CD4-positive, alpha-beta T cell (primary cell): ENCODE measurements at regions not wholly inside any gene's neighbourhood (a gene's known extent, or its start where the extent isn't known, plus 50 kb on each side); places are given as distances from the start of the nearest gene placed in this dataset.

Experiments
- ATAC-seq: fragments of 200-7000 bp; cut with Tn5 transposase; one replicate; pipeline ENCODE4 v1.10.0; 2022; ENCODE audit warnings: mild to moderate bottlenecking; ENCODE audit not compliant: poor library complexity
- CTCF ChIA-PET: fragments of 350-600 bp; sonication (Branson Sonifier 250); formaldehyde crosslinking; loops from one replicate; lab custom pipeline; 2021; ENCODE audit warnings: antibody characterized with exemption, inconsistent platforms; lab: Charles Lee
- POLR2A ChIA-PET: fragments of 350-600 bp; sonication (Branson Sonifier 250); formaldehyde crosslinking; loops from one replicate; lab custom pipeline; 2021; ENCODE audit warnings: antibody characterized with exemption, inconsistent platforms; lab: Charles Lee
- DNase-seq, 14 experiments: peaks; one replicate each; pipeline ENCODE4 v3.0.0-alpha.2; 2013 to 2020; ENCODE audit warnings: mixed read lengths in 2 of 14
- H3K27ac ChIP-seq, 2 donors: one replicate each; pipeline versions ENCODE4 v1.5.1 to v1.7.0; 2013; ENCODE audit warnings: low read length in 2 of 2, low read depth in 1 of 2, mild to moderate bottlenecking in 1 of 2
- H3K27me3 ChIP-seq, 2 experiments: 1 replicate in 1 of 2; 2 replicates in 1 of 2; pipeline versions ENCODE4 v1.6.1 to v1.7.0; 2013; ENCODE audit warnings: low read length in 2 of 2, control low read depth in 1 of 2, mild to moderate bottlenecking in 1 of 2, moderate library complexity in 1 of 2; ENCODE audit not compliant: insufficient read depth in 2 of 2, control insufficient read depth in 1 of 2
- H3K36me3 ChIP-seq: one replicate; pipeline ENCODE4 v1.6.1; 2013; ENCODE audit warnings: low read length, control low read depth; ENCODE audit not compliant: insufficient read depth
- H3K4me1 ChIP-seq: one replicate; pipeline ENCODE4 v1.6.1; 2013; ENCODE audit warnings: low read length, control low read depth; ENCODE audit not compliant: insufficient read depth
- H3K4me3 ChIP-seq: one replicate; pipeline ENCODE4 v1.5.1; 2013; ENCODE audit warnings: mild to moderate bottlenecking, low read length, moderate library complexity
- H3K9me3 ChIP-seq, 2 experiments: 1 replicate in 1 of 2; 2 replicates in 1 of 2; pipeline versions ENCODE4 v1.6.1 to v1.7.0; 2013; ENCODE audit warnings: low read length in 2 of 2, mild to moderate bottlenecking in 2 of 2, control low read depth in 1 of 2, moderate library complexity in 1 of 2; ENCODE audit not compliant: control insufficient read depth in 1 of 2, insufficient read depth in 1 of 2
- H3K27ac Mint-ChIP-seq: one replicate; pipeline ENCODE4 v1.8.0; 2020; ENCODE audit warnings: mixed read lengths
- H3K27me3 Mint-ChIP-seq: one replicate; pipeline ENCODE4 v1.8.0; 2021; ENCODE audit warnings: mixed read lengths
- H3K36me3 Mint-ChIP-seq: one replicate; pipeline ENCODE4 v1.8.0; 2021; ENCODE audit warnings: low read depth, mixed read lengths
- H3K4me1 Mint-ChIP-seq: one replicate; pipeline ENCODE4 v1.8.0; 2021; ENCODE audit warnings: low read depth, mixed read lengths
- H3K4me3 Mint-ChIP-seq: one replicate; pipeline ENCODE4 v1.8.0; 2020; ENCODE audit warnings: mild to moderate bottlenecking, mixed read lengths
- H3K9me3 Mint-ChIP-seq: one replicate; pipeline ENCODE4 v1.8.0; 2020; ENCODE audit warnings: mixed read lengths
- intact Hi-C, 2 experiments: fragments of 100-400 bp; cut with DNase I in 1 of 2; cut with micrococcal nuclease in 1 of 2; formaldehyde crosslinking; loops; one replicate each; pipeline versions ENCODE4 v1.15.1 to v1.9.0; 2023 to 2025; cut with DNase I, micrococcal nuclease
- TF ChIP-seq, protein P1 (sequence below): fragments of 200-600 bp; IDR thresholded peaks from one replicate; pipeline ENCODE4 v1.8.0; 2022; ENCODE audit warnings: antibody characterized with exemption, mild to moderate bottlenecking

DNA sequence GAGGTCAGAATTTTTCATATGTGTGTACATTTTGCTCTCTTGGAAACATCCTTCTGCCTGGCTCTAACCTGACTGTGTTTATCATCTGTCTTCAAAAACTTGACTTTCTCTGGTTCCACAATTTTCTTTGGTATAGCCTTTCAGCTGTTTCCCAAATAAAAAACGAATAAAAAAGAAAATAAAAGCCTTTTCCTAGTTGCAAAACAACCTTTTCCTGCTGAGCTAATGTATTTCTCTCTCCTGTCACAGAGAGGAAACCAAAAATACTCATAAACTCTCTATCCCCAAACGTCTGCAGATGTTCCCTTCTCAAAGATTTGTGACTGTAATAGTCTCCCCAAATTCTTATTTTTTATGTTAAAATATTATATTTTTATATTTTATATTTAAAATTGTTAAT is 505.3 kb upstream of the SLC39A10 start:
- Histone ChIP-seq H3K9me3 (no peaks in the 10 kb centered on the region), H3K4me1 (no peaks in the 10 kb centered on the region), H3K27ac (no peak overlapping the region), H3K36me3 (no peaks in the 10 kb centered on the region), H3K4me3 (no peak overlapping the region), H3K27me3 (no peaks in the 10 kb centered on the region)
- no peaks in the 10 kb centered on the region for H3K9me3 Mint-ChIP-seq
- ChIA-PET POLR2A (no interaction called here), CTCF (no interaction called here)
- H3K4me3 Mint-ChIP-seq: no peak overlapping the region
- DNase-seq (no peak), ATAC-seq (no peak)
- no peaks in the 10 kb centered on the region for H3K4me1 Mint-ChIP-seq
- no peaks in the 10 kb centered on the region for H3K27me3 Mint-ChIP-seq
- intact Hi-C loops: no loop called here
- no peaks in the 10 kb centered on the region for H3K36me3 Mint-ChIP-seq
- no peak overlapping the region for H3K27ac Mint-ChIP-seq
- TF ChIP-seq, protein P1, sequence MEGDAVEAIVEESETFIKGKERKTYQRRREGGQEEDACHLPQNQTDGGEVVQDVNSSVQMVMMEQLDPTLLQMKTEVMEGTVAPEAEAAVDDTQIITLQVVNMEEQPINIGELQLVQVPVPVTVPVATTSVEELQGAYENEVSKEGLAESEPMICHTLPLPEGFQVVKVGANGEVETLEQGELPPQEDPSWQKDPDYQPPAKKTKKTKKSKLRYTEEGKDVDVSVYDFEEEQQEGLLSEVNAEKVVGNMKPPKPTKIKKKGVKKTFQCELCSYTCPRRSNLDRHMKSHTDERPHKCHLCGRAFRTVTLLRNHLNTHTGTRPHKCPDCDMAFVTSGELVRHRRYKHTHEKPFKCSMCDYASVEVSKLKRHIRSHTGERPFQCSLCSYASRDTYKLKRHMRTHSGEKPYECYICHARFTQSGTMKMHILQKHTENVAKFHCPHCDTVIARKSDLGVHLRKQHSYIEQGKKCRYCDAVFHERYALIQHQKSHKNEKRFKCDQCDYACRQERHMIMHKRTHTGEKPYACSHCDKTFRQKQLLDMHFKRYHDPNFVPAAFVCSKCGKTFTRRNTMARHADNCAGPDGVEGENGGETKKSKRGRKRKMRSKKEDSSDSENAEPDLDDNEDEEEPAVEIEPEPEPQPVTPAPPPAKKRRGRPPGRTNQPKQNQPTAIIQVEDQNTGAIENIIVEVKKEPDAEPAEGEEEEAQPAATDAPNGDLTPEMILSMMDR: no peak

DNA sequence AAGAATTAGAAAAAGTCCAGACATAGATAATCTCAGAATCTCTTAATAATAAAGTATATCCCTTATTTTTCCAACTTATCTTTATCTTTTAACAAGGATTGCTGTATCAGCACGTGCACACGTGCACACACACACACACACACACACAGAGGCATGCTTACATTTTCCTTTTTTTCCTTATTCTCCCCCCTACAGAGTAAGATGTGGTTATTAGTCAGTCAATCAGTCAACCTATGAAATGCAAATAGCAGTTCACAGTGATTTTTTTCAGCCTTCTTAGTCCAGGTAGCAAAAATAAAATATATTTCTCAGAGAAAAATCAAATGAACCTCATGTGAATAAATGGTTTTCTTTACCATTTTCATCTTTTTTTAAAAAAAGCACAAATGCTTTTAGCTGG is 506.2 kb upstream of the SLC39A10 start:
- Histone ChIP-seq H3K9me3 (no peaks in the 10 kb centered on the region), H3K4me1 (no peaks in the 10 kb centered on the region), H3K27me3 (no peaks in the 10 kb centered on the region), H3K36me3 (no peaks in the 10 kb centered on the region), H3K27ac (no peak overlapping the region), H3K4me3 (no peak overlapping the region)
- ChIA-PET POLR2A (no interaction called here), CTCF (no interaction called here)
- no peak for ATAC-seq
- Mint-ChIP-seq H3K27me3 (no peaks in the 10 kb centered on the region), H3K36me3 (no peaks in the 10 kb centered on the region), H3K4me1 (no peaks in the 10 kb centered on the region), H3K27ac (no peak overlapping the region), H3K9me3 (no peaks in the 10 kb centered on the region), H3K4me3 (no peak overlapping the region)
- TF ChIP-seq, protein P1: no peak
- intact Hi-C loops: no loop called here
- no peak for DNase-seq

DNA sequence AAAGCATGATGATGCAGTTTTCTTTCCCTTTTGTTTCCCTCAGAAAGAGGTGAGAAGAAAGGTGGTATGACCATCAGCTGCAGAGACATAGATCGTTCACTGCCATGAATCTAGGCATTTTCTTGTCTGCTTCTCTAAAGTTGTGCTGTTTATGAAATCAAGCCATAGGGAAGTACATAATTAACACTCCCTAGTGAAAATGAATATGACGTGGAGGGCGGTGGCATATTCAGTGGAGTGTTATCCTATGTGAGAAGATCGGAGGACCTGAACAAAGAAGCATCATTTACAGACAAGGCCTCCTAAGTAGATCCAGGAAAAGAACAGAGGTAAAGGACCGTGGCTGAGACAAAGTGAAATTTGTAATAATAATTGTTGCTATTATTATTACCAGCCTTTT is 509.0 kb upstream of the SLC39A10 start:
- DNase-seq (no peak), ATAC-seq (no peak)
- peaks cover 4% of the 10 kb centered on the region for H3K9me3 Mint-ChIP-seq
- H3K27ac Mint-ChIP-seq: no peak overlapping the region
- H3K27me3 Mint-ChIP-seq: no peaks in the 10 kb centered on the region
- H3K27me3 ChIP-seq: no peaks in the 10 kb centered on the region
- H3K36me3 ChIP-seq: no peaks in the 10 kb centered on the region
- H3K9me3 ChIP-seq: no peaks in the 10 kb centered on the region
- no peaks in the 10 kb centered on the region for H3K4me1 Mint-ChIP-seq
- H3K27ac ChIP-seq: no peak overlapping the region
- H3K4me3 ChIP-seq: no peak overlapping the region
- intact Hi-C loops: no loop called here
- no peak overlapping the region for H3K4me3 Mint-ChIP-seq
- TF ChIP-seq, protein P1: no peak
- H3K4me1 ChIP-seq: no peaks in the 10 kb centered on the region
- CTCF ChIA-PET: interaction anchor here (0.7 kb wide), 1 partner anchor 1201 kb away, joined by 3 read pairs; no protein-coding TSS in a partner anchor
- no peaks in the 10 kb centered on the region for H3K36me3 Mint-ChIP-seq
- POLR2A ChIA-PET: no interaction called here
